ENCODE measurements at regions not wholly inside any gene's neighbourhood (a gene's known extent, or its start where the extent isn't known, plus 50 kb on each side); places are given as distances from the start of the nearest gene placed in this dataset.

GRCh38 chr5:135206862-135207261 is 172.8 kb upstream of the PITX1 start:
- no peak for TF ChIP-seq EZH2 (IDR thresholded peaks at IDR 0.05; ENCODE audit: borderline replicate concordance, low read depth, low read length, poor library complexity, severe bottlenecking)
- no peak for TF ChIP-seq CTCF (conservative IDR thresholded peaks at IDR 0.05; ENCODE audit: low read depth, low read length)
